GM19023 (cell line): ENCODE measurements at regions not wholly inside any gene's neighbourhood (a gene's known extent, or its start where the extent isn't known, plus 50 kb on each side); places are given as distances from the start of the nearest gene placed in this dataset.
"Not testable (repeated sequence)": the region's sequence is repeated elsewhere in the genome, so short reads cannot be mapped to it uniquely, and the experiment has no call there.

Source experiments
- ATAC-seq: cut with Tn5 transposase; IDR thresholded peaks from one replicate; pipeline ENCODE4 v1.9.1; 2021; ENCODE audit warnings: mild to moderate bottlenecking, moderate library complexity; ENCODE audit not compliant: unreplicated experiment

- ATAC-seq: no peak
These were observed 488.3 kb upstream of the FLRT2 start for GRCh38 chr14:85041618-85042017.

GRCh38 chr14:85042301-85042700 is 487.6 kb upstream of the FLRT2 start:
- no peak for ATAC-seq

- ATAC-seq: no peak
These were observed 479.8 kb upstream of the FLRT2 start for GRCh38 chr14:85050180-85050579.

GRCh38 chr14:85052646-85053045 is 477.3 kb upstream of the FLRT2 start:
- no peak for ATAC-seq

GRCh38 chr14:85054178-85054577 is 475.8 kb upstream of the FLRT2 start:
- ATAC-seq: no peak

- ATAC-seq: no peak
These were observed 473.7 kb upstream of the FLRT2 start for GRCh38 chr14:85056267-85056666.

GRCh38 chr14:85057221-85057620 is 472.7 kb upstream of the FLRT2 start:
- no peak for ATAC-seq

- ATAC-seq: no peak
These were observed 471.8 kb upstream of the FLRT2 start for GRCh38 chr14:85058150-85058549.

GRCh38 chr14:85060121-85060520 is 469.8 kb upstream of the FLRT2 start:
- ATAC-seq: no peak

GRCh38 chr14:85061256-85061655 is 468.7 kb upstream of the FLRT2 start:
- ATAC-seq: no peak

- no peak for ATAC-seq
These were observed 466.2 kb upstream of the FLRT2 start for GRCh38 chr14:85063747-85064146.

- no peak for ATAC-seq
These were observed 458.5 kb upstream of the FLRT2 start for GRCh38 chr14:85071447-85071846.

- no peak for ATAC-seq
These were observed 455.0 kb upstream of the FLRT2 start for GRCh38 chr14:85074955-85075354.

GRCh38 chr14:85075694-85076476 is 454.1 kb upstream of the FLRT2 start:
- no peak for ATAC-seq

GRCh38 chr14:85077716-85078115 is 452.2 kb upstream of the FLRT2 start:
- ATAC-seq: not testable (repeated sequence)

GRCh38 chr14:85079842-85080730 is 449.9 kb upstream of the FLRT2 start:
- no peak for ATAC-seq

GRCh38 chr14:85084344-85084743 is 445.6 kb upstream of the FLRT2 start:
- no peak for ATAC-seq

- no peak for ATAC-seq
These were observed 444.0 kb upstream of the FLRT2 start for GRCh38 chr14:85085981-85086380.

- ATAC-seq: no peak
These were observed 442.7 kb upstream of the FLRT2 start for GRCh38 chr14:85087201-85087600.

- ATAC-seq: no peak
These were observed 441.8 kb upstream of the FLRT2 start for GRCh38 chr14:85088192-85088591.

- no peak for ATAC-seq
These were observed 439.3 kb upstream of the FLRT2 start for GRCh38 chr14:85090681-85091080.
